Prostate gland (tissue), 2 donors: ENCODE measurements at regions not wholly inside any gene's neighbourhood (a gene's known extent, or its start where the extent isn't known, plus 50 kb on each side); places are given as distances from the start of the nearest gene placed in this dataset.
A peak's percentile ranks its signal among the peaks of the same experiment; 100 is the strongest.
"Not testable (repeated sequence)": the region's sequence is repeated elsewhere in the genome, so short reads cannot be mapped to it uniquely, and the experiment has no call there.

Experiments used
- DNase-seq: peaks from one replicate; pipeline ENCODE4 v3.0.0-alpha.2; 2019; ENCODE audit warnings: low spot score
- H3K27ac ChIP-seq, 2 donors: fragments of 200-600 bp; sonication (generic); 2 replicates each; pipeline ENCODE4 v1.5.1; 2017 to 2019
- H3K27me3 ChIP-seq: fragments of 200-600 bp; sonication (generic); replicated peaks from 2 replicates; pipeline ENCODE4 v1.5.1; 2019; ENCODE audit not compliant: insufficient read depth
- H3K36me3 ChIP-seq, 2 donors: fragments of 200-600 bp; sonication (generic); 1 replicate in 1 of 2; 2 replicates in 1 of 2; pipeline versions ENCODE4 v1.5.1 to v1.8.1; 2017 to 2019
- H3K4me1 ChIP-seq: fragments of 200-600 bp; sonication (generic); replicated peaks from 2 replicates; pipeline ENCODE4 v1.5.1; 2019
- H3K4me3 ChIP-seq, 2 donors: fragments of 200-600 bp; sonication (generic); 2 replicates each; pipeline ENCODE4 v1.5.1; 2017 to 2019
- H3K9me3 ChIP-seq: fragments of 200-600 bp; sonication (generic); 2 replicates; pipeline ENCODE4 v1.5.1; 2017
- POLR2A ChIP-seq: fragments of 450-650 bp; IDR thresholded peaks from one replicate; pipeline ENCODE4 v1.6.1; 2016; ENCODE audit warnings: antibody characterized with exemption, mild to moderate bottlenecking
- POLR2AphosphoS5 ChIP-seq: sonication (generic); formaldehyde crosslinking; IDR thresholded peaks from one replicate; pipeline ENCODE4 v1.6.1; 2017; ENCODE audit warnings: antibody characterized with exemption
- WGBS: methylation state at CpG from one replicate; pipeline ENCODE4 v1.1.5; 2018; 5-methylcytosine and 5-hydroxymethylcytosine counted together
- intact Hi-C: fragments of 100-400 bp; cut with DNase I; formaldehyde crosslinking; loops from one replicate; pipeline ENCODE4 v1.14.2; 2022
- TF ChIP-seq, protein P1 (sequence below), 4 experiments: fragments of 200-600 bp in 2 of 4; fragments of 450-650 bp in 2 of 4; sonication (generic) in 2 of 4; IDR thresholded peaks; 1 replicate in 3 of 4; 2 replicates in 1 of 4; pipeline ENCODE4 v1.5.1; 2016 to 2019; ENCODE audit warnings: antibody characterized with exemption in 4 of 4, mild to moderate bottlenecking in 2 of 4, moderate library complexity in 2 of 4

DNA sequence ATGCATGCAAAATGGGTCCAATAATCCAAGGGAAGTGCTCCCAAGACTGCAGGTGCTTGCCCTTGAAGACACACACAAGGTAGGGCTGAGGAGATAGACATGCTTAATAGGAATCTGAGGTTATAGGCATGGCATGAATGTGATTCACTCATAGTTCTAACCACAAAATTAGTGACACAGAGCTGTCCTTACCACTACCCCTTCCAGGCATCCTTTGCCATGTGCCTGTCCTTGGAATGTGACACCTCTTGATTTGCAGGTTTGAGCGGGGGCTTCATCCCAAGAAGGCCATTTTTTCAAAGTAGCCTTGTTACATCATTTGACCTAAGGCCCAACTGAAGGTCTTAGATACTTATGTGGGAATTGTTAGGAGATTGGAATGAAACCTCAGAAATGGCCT is 112.5 kb downstream of the CCNG2 start:
- no peak for DNase-seq
- H3K4me1 ChIP-seq, result no peaks in the 10 kb centered on the region
- no peaks in the 10 kb centered on the region for H3K27me3 ChIP-seq
- intact Hi-C loops, result no loop called here
- TF ChIP-seq, protein P1, sequence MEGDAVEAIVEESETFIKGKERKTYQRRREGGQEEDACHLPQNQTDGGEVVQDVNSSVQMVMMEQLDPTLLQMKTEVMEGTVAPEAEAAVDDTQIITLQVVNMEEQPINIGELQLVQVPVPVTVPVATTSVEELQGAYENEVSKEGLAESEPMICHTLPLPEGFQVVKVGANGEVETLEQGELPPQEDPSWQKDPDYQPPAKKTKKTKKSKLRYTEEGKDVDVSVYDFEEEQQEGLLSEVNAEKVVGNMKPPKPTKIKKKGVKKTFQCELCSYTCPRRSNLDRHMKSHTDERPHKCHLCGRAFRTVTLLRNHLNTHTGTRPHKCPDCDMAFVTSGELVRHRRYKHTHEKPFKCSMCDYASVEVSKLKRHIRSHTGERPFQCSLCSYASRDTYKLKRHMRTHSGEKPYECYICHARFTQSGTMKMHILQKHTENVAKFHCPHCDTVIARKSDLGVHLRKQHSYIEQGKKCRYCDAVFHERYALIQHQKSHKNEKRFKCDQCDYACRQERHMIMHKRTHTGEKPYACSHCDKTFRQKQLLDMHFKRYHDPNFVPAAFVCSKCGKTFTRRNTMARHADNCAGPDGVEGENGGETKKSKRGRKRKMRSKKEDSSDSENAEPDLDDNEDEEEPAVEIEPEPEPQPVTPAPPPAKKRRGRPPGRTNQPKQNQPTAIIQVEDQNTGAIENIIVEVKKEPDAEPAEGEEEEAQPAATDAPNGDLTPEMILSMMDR (IDR thresholded peaks at IDR 0.05), result no peak
- TF ChIP-seq POLR2A, result no peak
- TF ChIP-seq POLR2AphosphoS5, result no peak
- H3K9me3 ChIP-seq, result no peaks in the 10 kb centered on the region
- H3K36me3 ChIP-seq, result no peaks in the 10 kb centered on the region
- H3K4me3 ChIP-seq, result no peak overlapping the region
- WGBS, result 100% methylated on average over 1 of the region's 1 CpG
- no peak overlapping the region for H3K27ac ChIP-seq

DNA sequence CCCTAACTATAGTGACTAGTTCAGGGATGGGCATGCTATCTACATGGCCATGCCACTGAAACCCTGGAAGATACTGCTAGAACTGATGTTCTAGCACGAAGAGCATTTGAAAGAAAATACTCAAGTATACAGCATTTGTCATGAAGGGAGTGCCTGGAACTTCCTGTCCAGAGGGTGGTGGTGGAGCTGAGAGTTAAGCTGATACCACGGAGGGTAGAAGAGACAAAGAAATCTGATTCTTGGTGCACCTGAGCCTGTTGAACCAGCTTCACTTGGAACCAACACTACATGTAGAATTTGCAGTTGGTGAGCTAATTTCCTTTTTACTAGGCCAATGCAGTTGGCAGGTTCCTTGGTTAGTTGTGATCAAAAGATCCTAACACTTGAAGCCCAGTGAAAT is 116.4 kb downstream of the CCNG2 start:
- WGBS, result 58% methylated on average over 2 of the region's 2 CpGs
- Histone ChIP-seq H3K27ac (no peak overlapping the region), H3K4me1 (no peaks in the 10 kb centered on the region), H3K27me3 (no peaks in the 10 kb centered on the region), H3K36me3 (no peaks in the 10 kb centered on the region), H3K9me3 (no peaks in the 10 kb centered on the region), H3K4me3 (no peak overlapping the region)
- DNase-seq, result no peak
- TF ChIP-seq POLR2A, result no peak
- TF ChIP-seq, protein P1 (IDR thresholded peaks at IDR 0.05), result no peak
- intact Hi-C loops, result no loop called here

DNA sequence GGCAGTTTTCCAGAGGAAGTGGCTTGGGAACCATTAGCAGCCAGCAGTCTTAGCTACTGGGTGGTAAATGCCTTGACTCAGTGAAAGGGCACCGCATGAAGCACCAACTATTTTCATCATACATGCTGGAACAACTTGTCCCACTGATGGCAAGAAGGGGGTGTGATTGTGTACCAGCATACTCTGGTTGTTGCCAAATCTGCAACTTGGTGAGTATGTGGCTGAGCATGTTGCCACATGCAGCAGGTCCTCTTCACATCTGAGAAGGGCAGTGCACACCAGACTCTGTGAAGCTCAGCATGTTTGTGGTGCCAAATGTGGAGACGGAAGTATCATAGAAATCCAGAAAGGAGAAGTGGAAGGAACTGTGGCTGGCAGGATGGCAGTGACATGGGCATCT is 122.1 kb downstream of the CCNG2 start:
- H3K4me3 ChIP-seq, H3K36me3 ChIP-seq, H3K9me3 ChIP-seq, H3K4me1 ChIP-seq, H3K27me3 ChIP-seq, intact Hi-C loops, H3K27ac ChIP-seq: not testable (repeated sequence)
- DNase-seq, result peak; percentile 10
- TF ChIP-seq POLR2AphosphoS5, result peak; percentile 38
- WGBS, result 69% methylated on average over 2 of the region's 2 CpGs

DNA sequence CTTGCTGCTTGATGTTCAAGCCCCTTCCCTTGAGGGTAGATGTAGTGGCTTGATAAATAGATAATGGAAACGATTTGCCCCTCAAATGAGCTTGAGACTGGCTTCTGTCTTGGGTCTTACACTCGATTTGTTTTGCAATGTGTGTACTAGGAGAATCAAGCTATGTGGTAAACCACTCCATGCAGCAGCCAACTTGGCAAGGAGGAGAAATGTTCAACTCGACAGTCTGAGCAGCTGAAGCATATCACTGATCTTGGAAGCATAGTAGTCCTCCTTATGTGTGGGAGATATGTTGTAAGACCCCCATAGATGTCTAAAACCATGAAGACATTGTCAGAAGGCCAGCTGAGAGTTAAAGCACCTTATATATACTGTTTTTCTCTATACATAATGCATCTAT is 125.3 kb downstream of the CCNG2 start:
- H3K4me1 ChIP-seq, result no peaks in the 10 kb centered on the region
- TF ChIP-seq POLR2A, result no peak
- TF ChIP-seq, protein P1 (IDR thresholded peaks at IDR 0.05), result no peak
- TF ChIP-seq POLR2AphosphoS5, result no peak
- intact Hi-C loops, result no loop called here
- H3K4me3 ChIP-seq, result no peak overlapping the region
- no peaks in the 10 kb centered on the region for H3K27me3 ChIP-seq
- H3K27ac ChIP-seq, result no peak overlapping the region
- no peak for DNase-seq
- WGBS, result 71% methylated on average over 3 of the region's 3 CpGs
- H3K36me3 ChIP-seq, result no peaks in the 10 kb centered on the region
- no peaks in the 10 kb centered on the region for H3K9me3 ChIP-seq

DNA sequence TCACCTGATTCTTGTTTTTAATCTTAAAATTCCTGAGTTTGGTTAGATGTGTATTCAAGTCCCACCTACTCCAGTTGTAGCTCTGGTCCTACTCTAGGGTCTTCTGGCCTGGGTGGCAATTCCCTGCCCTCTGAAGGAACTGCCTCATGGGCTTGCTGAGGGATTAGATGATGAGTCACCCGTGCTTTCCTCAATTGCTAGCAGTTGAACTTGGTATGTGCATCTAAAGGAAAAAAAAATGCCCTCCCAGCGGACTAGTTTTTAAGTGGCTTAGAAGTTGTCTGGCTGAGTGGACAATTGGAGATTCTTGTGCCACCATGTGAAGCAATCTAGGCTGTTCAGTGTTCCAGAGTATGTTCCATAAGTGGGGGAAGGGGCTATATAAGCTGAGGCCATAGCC is 127.0 kb downstream of the CCNG2 start:
- Histone ChIP-seq H3K9me3 (no peaks in the 10 kb centered on the region), H3K4me1 (no peaks in the 10 kb centered on the region), H3K27me3 (no peaks in the 10 kb centered on the region), H3K27ac (no peak overlapping the region), H3K4me3 (no peak overlapping the region), H3K36me3 (no peaks in the 10 kb centered on the region)
- DNase-seq, result no peak
- intact Hi-C loops, result no loop called here
- WGBS, result 79% methylated on average over 2 of the region's 2 CpGs
- TF ChIP-seq, protein P1 (IDR thresholded peaks at IDR 0.05), result no peak
- no peak for TF ChIP-seq POLR2AphosphoS5
- TF ChIP-seq POLR2A, result no peak
